BE2C (cell line): ENCODE measurements at regions not wholly inside any gene's neighbourhood (a gene's known extent, or its start where the extent isn't known, plus 50 kb on each side); places are given as distances from the start of the nearest gene placed in this dataset.

Experiments
- DNase-seq: peaks from one replicate; pipeline ENCODE4 v3.0.0-alpha.2; 2020
- H3K27me3 ChIP-seq: fragments of 250-450 bp; sonication (Bioruptor Pico); 2 replicates; pipeline ENCODE4 v1.5.1; 2020; ENCODE audit warnings: mild to moderate bottlenecking
- H3K36me3 ChIP-seq: fragments of 250-450 bp; sonication (Bioruptor Pico); 2 replicates; pipeline ENCODE4 v1.5.1; 2020; ENCODE audit warnings: mild to moderate bottlenecking
- H3K4me1 ChIP-seq: fragments of 250-450 bp; sonication (Bioruptor Pico); 2 replicates; pipeline ENCODE4 v1.5.1; 2020
- H3K4me3 ChIP-seq: 2 replicates; pipeline ENCODE4 v1.5.1; 2011; ENCODE audit warnings: low read depth, low read length
- H3K9me3 ChIP-seq: fragments of 250-450 bp; sonication (Bioruptor Pico); 2 replicates; pipeline ENCODE4 v1.5.1; 2020
- TF ChIP-seq, protein P1 (sequence below): IDR thresholded peaks from 2 replicates; pipeline ENCODE4 v1.5.1; 2012; ENCODE audit warnings: mild to moderate bottlenecking, low read depth, low read length

- no peak overlapping the region for H3K4me3 ChIP-seq
- H3K4me1 ChIP-seq, result no peaks in the 10 kb centered on the region
- no peak for DNase-seq
- TF ChIP-seq, protein P1, sequence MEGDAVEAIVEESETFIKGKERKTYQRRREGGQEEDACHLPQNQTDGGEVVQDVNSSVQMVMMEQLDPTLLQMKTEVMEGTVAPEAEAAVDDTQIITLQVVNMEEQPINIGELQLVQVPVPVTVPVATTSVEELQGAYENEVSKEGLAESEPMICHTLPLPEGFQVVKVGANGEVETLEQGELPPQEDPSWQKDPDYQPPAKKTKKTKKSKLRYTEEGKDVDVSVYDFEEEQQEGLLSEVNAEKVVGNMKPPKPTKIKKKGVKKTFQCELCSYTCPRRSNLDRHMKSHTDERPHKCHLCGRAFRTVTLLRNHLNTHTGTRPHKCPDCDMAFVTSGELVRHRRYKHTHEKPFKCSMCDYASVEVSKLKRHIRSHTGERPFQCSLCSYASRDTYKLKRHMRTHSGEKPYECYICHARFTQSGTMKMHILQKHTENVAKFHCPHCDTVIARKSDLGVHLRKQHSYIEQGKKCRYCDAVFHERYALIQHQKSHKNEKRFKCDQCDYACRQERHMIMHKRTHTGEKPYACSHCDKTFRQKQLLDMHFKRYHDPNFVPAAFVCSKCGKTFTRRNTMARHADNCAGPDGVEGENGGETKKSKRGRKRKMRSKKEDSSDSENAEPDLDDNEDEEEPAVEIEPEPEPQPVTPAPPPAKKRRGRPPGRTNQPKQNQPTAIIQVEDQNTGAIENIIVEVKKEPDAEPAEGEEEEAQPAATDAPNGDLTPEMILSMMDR, result no peak
- H3K36me3 ChIP-seq, result no peaks in the 10 kb centered on the region
- no peaks in the 10 kb centered on the region for H3K27me3 ChIP-seq
- H3K9me3 ChIP-seq, result no peaks in the 10 kb centered on the region
These were observed 215.0 kb downstream of the NXPE2 start for GRCh38 chr11:114893329-114893728.

- no peak for DNase-seq
- TF ChIP-seq, protein P1, result no peak
- no peaks in the 10 kb centered on the region for H3K4me1 ChIP-seq
- H3K4me3 ChIP-seq, result no peak overlapping the region
- no peaks in the 10 kb centered on the region for H3K9me3 ChIP-seq
- no peaks in the 10 kb centered on the region for H3K27me3 ChIP-seq
- H3K36me3 ChIP-seq, result no peaks in the 10 kb centered on the region
These were observed 218.3 kb downstream of the NXPE2 start for GRCh38 chr11:114896594-114896993.

DNA sequence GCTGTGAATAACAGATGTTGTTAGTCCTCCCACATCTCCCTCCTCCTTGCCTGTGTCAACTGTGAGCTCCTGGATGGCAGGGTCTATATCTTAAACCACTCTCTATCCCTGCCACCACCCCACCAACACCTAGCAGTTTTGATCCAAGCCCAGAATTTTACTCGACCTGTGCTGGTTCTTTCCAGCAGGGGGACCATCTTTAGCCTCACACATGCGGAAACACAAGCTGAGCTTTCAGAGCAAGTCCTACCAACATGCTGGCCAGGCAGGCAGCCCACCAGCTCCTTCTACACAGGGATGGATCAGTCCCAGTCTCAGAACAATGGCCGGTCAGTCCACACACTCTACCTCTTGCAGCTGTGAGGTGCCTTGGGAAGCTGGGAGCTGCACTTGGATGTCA is 231.5 kb downstream of the NXPE2 start:
- TF ChIP-seq, protein P1, result peak; percentile 35; the same call in 1 of the 2 replicates
- no peak for DNase-seq
- no peaks in the 10 kb centered on the region for H3K36me3 ChIP-seq
- no peaks in the 10 kb centered on the region for H3K4me1 ChIP-seq
- no peaks in the 10 kb centered on the region for H3K9me3 ChIP-seq
- no peak overlapping the region for H3K4me3 ChIP-seq
- no peaks in the 10 kb centered on the region; the same call in 1 of the 2 replicates for H3K27me3 ChIP-seq

DNA sequence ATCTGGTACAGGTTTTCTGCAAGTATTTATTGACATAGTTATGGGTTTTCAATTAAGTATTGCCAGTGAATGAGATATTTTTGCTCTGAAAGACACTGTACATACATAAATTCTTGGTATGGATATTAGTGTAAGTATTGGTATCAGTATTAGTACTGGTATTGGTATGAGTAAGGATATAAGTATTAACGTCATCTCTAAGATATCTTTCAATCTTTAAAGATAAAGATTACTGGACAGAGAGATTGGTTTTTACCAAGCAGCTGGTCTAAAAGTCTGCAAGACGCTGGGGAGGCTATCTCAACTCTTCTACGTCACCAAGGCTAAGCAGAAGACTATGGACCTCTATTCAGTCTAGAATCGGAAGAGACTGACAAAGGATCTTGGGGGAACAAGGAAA is 234.5 kb downstream of the NXPE2 start:
- Histone ChIP-seq H3K27me3 (no peaks in the 10 kb centered on the region; the same call in none of the 2 replicates), H3K4me3 (no peak overlapping the region), H3K36me3 (no peaks in the 10 kb centered on the region), H3K4me1 (peaks cover 8% of the 10 kb centered on the region), H3K9me3 (no peaks in the 10 kb centered on the region)
- TF ChIP-seq, protein P1, result no peak
- DNase-seq, result no peak

DNA sequence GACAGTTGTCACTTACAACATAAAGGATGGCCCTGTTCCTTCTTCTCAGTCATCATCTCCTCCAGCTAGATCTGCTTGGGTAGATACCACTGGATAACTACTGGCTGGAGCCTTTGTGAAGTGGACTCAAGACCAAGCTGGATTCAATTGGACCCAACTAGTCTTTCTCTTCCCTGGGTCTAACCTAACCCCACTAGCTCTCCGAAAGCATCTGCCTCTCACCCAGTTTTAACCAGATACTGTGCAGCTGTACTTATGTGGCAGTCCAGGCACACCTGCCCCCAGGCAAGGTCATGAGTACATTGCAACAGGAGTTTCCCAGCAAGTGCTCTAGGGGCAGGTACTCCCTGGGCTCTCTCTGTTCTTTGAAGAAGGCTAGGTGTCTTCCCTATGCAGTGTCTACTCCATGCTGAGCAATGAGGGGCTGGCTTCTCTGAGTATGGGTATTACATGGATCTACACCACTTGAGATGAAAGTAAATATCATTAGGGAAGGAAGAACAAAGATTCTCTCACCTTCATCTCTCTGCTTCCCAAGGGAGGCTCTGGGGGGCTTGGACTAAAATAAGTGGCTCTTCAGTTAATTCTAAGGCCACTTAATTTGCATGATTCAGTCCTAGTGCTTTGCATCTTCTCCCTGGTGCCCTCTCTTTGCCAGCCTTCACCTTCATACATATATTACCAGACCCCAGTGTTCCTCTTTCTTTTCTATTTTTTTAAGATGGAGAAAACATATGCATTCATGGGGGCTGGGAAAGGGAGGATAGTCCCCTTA is 236.1 kb downstream of the NXPE2 start:
- TF ChIP-seq, protein P1, result no peak
- Histone ChIP-seq H3K4me1 (peaks cover 8% of the 10 kb centered on the region), H3K4me3 (no peak overlapping the region), H3K36me3 (no peaks in the 10 kb centered on the region), H3K27me3 (no peaks in the 10 kb centered on the region; the same call in none of the 2 replicates), H3K9me3 (no peaks in the 10 kb centered on the region)
- peak; percentile 22 for DNase-seq
